Left lung (tissue), 4 donors: ENCODE measurements at regions not wholly inside any gene's neighbourhood (a gene's known extent, or its start where the extent isn't known, plus 50 kb on each side); places are given as distances from the start of the nearest gene placed in this dataset.

Experiments used
- ATAC-seq: fragments of 200-7000 bp; cut with Tn5 transposase; one replicate; pipeline ENCODE4 v1.9.1; 2020; ENCODE audit warnings: moderate library complexity
- DNase-seq, 4 donors: peaks; one replicate each; pipeline ENCODE4 v3.0.0-alpha.2; 2013 to 2020
- H3K27ac ChIP-seq, 2 donors: fragments of 200-600 bp; sonication (generic) in 1 of 2; one replicate each; pipeline versions ENCODE4 v1.5.0 to v1.8.0; 2020 to 2021
- H3K27me3 ChIP-seq, 2 donors: fragments of 200-600 bp; sonication (generic) in 1 of 2; one replicate each; pipeline versions ENCODE4 v1.5.0 to v1.8.0; 2020 to 2021
- H3K36me3 ChIP-seq, 2 donors: fragments of 200-600 bp; sonication (generic) in 1 of 2; one replicate each; pipeline versions ENCODE4 v1.5.0 to v1.8.0; 2020 to 2021
- H3K4me1 ChIP-seq, 2 donors: fragments of 200-600 bp; one replicate each; pipeline ENCODE4 v1.8.0; 2021
- H3K4me3 ChIP-seq, 2 donors: fragments of 200-600 bp; sonication (generic) in 1 of 2; one replicate each; pipeline versions ENCODE4 v1.5.0 to v1.8.0; 2020 to 2021; ENCODE audit warnings: mild to moderate bottlenecking in 1 of 2
- H3K9me3 ChIP-seq, 2 donors: fragments of 200-600 bp; sonication (generic) in 1 of 2; one replicate each; pipeline versions ENCODE4 v1.5.0 to v1.8.0; 2020 to 2021
- intact Hi-C, 2 donors: fragments of 100-400 bp; cut with DNase I; formaldehyde crosslinking; loops; one replicate each; pipeline versions ENCODE4 v1.11.2 to v1.14.2; 2022
- TF ChIP-seq, protein P1 (sequence below), 2 donors: fragments of 200-600 bp; sonication (generic) in 1 of 2; IDR thresholded peaks; one replicate each; pipeline versions ENCODE4 v1.5.0 to v1.8.0; 2021; ENCODE audit warnings: antibody characterized with exemption in 2 of 2
- donor health status: DM: no; HTN: yes; CAD: no.
- donor health status: DM: no; HTN: no; CAD: no.

DNA sequence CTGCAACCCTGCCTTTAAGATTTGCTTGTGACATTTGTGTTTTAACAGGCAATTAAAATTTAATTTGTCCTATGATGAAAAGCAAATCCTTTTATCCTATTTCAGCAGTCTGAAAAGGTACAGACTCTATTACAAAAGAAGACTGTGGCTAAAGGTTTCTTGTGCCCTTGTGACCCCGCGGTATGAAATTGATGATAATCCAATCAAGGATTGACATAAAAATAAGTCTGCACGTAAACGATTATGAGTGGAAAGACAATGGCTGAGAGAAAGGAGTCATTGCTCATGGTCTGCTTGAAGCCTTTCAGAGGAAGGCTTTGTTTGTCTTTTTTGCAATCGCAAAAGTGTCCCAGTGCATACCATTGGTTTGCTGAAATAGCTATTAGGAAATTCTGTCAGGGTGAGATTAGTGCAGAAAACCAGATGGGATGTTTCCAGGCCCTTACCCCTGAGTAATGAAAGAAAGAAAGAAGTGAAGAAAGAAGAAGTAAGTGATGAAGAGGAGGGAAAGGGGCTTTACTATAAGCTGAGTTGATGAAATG, 867.8 kb upstream of the CDH8 start:
- H3K27ac ChIP-seq, result no peak overlapping the region
- H3K4me1 ChIP-seq, result no peaks in the 10 kb centered on the region
- no peak overlapping the region for H3K4me3 ChIP-seq
- no peaks in the 10 kb centered on the region for H3K36me3 ChIP-seq
- no peaks in the 10 kb centered on the region for H3K9me3 ChIP-seq
- TF ChIP-seq, protein P1, sequence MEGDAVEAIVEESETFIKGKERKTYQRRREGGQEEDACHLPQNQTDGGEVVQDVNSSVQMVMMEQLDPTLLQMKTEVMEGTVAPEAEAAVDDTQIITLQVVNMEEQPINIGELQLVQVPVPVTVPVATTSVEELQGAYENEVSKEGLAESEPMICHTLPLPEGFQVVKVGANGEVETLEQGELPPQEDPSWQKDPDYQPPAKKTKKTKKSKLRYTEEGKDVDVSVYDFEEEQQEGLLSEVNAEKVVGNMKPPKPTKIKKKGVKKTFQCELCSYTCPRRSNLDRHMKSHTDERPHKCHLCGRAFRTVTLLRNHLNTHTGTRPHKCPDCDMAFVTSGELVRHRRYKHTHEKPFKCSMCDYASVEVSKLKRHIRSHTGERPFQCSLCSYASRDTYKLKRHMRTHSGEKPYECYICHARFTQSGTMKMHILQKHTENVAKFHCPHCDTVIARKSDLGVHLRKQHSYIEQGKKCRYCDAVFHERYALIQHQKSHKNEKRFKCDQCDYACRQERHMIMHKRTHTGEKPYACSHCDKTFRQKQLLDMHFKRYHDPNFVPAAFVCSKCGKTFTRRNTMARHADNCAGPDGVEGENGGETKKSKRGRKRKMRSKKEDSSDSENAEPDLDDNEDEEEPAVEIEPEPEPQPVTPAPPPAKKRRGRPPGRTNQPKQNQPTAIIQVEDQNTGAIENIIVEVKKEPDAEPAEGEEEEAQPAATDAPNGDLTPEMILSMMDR (IDR thresholded peaks at IDR 0.05), result no peak
- H3K27me3 ChIP-seq, result no peaks in the 10 kb centered on the region
- DNase-seq (peak in 1 of 4 donors; percentile 2), ATAC-seq (no peak)
- intact Hi-C loops, result no loop called here

DNA sequence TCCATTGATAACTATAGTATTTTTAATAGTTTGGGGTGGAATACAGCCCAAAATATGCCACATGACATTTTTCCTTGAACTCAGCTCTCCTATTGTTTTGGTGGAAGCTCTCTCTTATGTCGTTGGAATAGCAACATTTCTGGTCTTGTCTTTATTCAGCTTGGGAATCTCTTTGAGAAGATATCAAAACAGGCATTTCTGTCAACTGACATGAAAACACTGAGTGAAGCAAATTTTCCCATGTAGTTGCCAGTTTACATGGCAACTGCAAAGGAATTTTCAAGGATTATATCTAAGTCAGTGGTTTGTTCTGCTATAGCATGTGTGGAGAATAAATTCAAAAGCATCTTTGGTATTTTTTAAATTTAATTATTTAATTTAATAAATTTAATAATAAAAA, 863.5 kb upstream of the CDH8 start:
- Histone ChIP-seq H3K27me3 (no peaks in the 10 kb centered on the region), H3K9me3 (peaks cover 0 to 5% of the 10 kb centered on the region in 2 donors), H3K4me3 (no peak overlapping the region), H3K4me1 (no peaks in the 10 kb centered on the region), H3K27ac (no peak overlapping the region), H3K36me3 (no peaks in the 10 kb centered on the region)
- TF ChIP-seq, protein P1 (IDR thresholded peaks at IDR 0.05), result no peak
- no peak for ATAC-seq
- intact Hi-C loops, result no loop called here
- no peak for DNase-seq

DNA sequence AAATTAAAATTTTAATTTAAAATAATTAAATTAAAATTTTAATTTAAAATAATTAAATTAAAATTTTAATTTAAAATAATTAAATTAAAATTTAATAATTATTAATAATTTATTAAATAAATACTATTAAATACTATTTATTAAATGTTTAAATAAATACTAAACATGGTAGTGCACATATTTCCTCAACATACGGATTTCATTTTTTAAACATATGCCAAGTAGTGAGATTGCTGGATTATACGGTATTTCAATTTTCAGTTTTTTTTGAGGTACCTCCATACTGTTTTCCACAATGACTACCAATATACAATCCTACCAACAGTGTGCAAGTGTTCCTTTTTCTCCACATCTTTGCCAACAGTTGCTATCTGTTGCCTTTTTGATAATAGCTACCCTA, 852.9 kb upstream of the CDH8 start:
- H3K4me1 ChIP-seq, result no peaks in the 10 kb centered on the region
- DNase-seq (no peak), ATAC-seq (no peak)
- no peak overlapping the region for H3K27ac ChIP-seq
- TF ChIP-seq, protein P1 (IDR thresholded peaks at IDR 0.05), result no peak
- no peak overlapping the region for H3K4me3 ChIP-seq
- H3K27me3 ChIP-seq, result no peaks in the 10 kb centered on the region
- peaks cover 0 to 40% of the 10 kb centered on the region in 2 donors for H3K9me3 ChIP-seq
- no peaks in the 10 kb centered on the region for H3K36me3 ChIP-seq
- intact Hi-C loops, result no loop called here

DNA sequence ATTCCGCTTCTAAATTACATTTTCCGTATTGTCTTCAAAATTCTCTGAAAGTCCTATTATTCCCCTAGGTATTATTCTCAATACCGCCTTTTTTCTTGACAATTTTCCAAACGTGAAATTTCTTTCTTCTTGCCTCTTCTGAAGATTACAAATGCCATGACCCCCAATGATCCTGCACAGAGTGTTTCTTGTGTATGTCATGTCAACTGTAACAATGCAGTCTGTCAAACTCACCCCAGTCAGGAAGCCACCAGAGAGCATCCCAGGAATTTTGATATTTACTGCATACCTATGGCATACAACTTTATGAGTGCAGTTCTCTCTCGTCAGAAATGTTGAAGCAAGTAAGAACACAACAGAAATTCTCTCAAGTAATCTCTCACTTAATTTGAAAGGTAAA, 847.3 kb upstream of the CDH8 start:
- Histone ChIP-seq H3K36me3 (no peaks in the 10 kb centered on the region), H3K4me1 (no peaks in the 10 kb centered on the region), H3K27me3 (no peaks in the 10 kb centered on the region), H3K4me3 (no peak overlapping the region), H3K27ac (no peak overlapping the region), H3K9me3 (peaks cover 0 to 12% of the 10 kb centered on the region in 2 donors)
- DNase-seq, result no peak
- no peak for ATAC-seq
- intact Hi-C loops, result no loop called here
- TF ChIP-seq, protein P1 (IDR thresholded peaks at IDR 0.05), result no peak

DNA sequence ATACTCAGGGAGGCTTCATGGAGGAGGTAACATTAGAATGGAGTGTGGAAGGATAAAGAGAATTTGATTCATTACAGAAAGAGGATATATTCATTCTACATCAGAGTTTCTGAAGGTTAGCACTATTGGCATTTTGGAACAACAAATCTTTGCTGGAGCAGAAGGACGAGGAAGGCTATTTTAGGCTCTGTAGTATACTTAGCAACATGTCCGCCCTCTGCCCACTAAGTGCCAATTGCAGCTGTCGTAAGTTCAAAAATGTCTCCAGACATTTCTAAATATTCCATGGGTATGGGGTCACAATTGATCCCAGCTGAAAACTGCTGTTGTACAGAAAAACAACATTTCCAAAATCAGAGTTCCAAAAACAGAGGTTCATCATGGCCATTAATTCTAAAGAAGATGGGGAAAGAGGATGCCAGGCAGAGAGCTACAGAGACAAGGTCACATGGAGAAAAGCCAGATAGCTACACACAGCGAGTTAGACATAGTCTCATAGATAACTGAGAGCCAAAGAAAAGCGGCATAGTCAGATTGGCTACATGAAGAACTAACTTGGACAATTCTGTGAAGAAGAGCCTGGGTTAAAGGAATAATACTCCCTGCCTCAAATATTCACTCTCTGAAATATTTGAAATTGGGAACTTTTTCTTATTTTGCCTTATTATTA, 846.4 kb upstream of the CDH8 start:
- Histone ChIP-seq H3K27ac (no peak overlapping the region), H3K9me3 (peaks cover 0 to 5% of the 10 kb centered on the region in 2 donors), H3K27me3 (no peaks in the 10 kb centered on the region), H3K4me1 (no peaks in the 10 kb centered on the region), H3K36me3 (no peaks in the 10 kb centered on the region), H3K4me3 (no peak overlapping the region)
- DNase-seq, result no peak
- TF ChIP-seq, protein P1 (IDR thresholded peaks at IDR 0.05), result no peak
- intact Hi-C loops, result no loop called here
- ATAC-seq, result no peak
